Testis (tissue), 2 donors: ENCODE measurements at regions not wholly inside any gene's neighbourhood (a gene's known extent, or its start where the extent isn't known, plus 50 kb on each side); places are given as distances from the start of the nearest gene placed in this dataset.

ENCODE experiments used
- DNase-seq: peaks from one replicate; pipeline ENCODE4 v3.0.0-alpha.2; 2019
- H3K27ac ChIP-seq, 2 donors: fragments of 200-600 bp; sonication (generic); one replicate each; pipeline ENCODE4 v1.5.1; 2019
- H3K27me3 ChIP-seq: fragments of 200-600 bp; sonication (generic); one replicate; pipeline ENCODE4 v1.5.1; 2019
- H3K36me3 ChIP-seq: fragments of 200-600 bp; sonication (generic); one replicate; pipeline ENCODE4 v1.5.1; 2017; ENCODE audit warnings: low read depth; ENCODE audit errors: missing control alignments
- H3K4me1 ChIP-seq: fragments of 200-600 bp; sonication (generic); one replicate; pipeline ENCODE4 v1.5.1; 2019
- H3K4me3 ChIP-seq, 2 donors: fragments of 200-600 bp; sonication (generic); one replicate each; pipeline ENCODE4 v1.5.1; 2017 to 2019
- H3K9me3 ChIP-seq: fragments of 200-600 bp; sonication (generic); one replicate; pipeline ENCODE4 v1.5.1; 2017
- POLR2A ChIP-seq: fragments of 450-650 bp; IDR thresholded peaks from one replicate; pipeline ENCODE4 v1.6.1; 2017; ENCODE audit warnings: antibody characterized with exemption, mild to moderate bottlenecking, moderate library complexity
- WGBS, 2 donors: methylation state at CpG; one replicate each; pipeline ENCODE4 v1.1.5; 2018; 5-methylcytosine and 5-hydroxymethylcytosine counted together
- intact Hi-C: fragments of 100-400 bp; cut with DNase I; formaldehyde crosslinking; loops from one replicate; pipeline ENCODE4 v1.15.1; 2023; ENCODE audit warnings: low total_unique reads
- TF ChIP-seq, protein P1 (sequence below), 3 experiments: fragments of 450-650 bp in 2 of 3; fragments of 200-600 bp in 1 of 3; sonication (generic) in 1 of 3; IDR thresholded peaks; one replicate each; pipeline ENCODE4 v1.5.1; 2016 to 2019; ENCODE audit warnings: antibody characterized with exemption in 3 of 3, mild to moderate bottlenecking in 2 of 3, moderate library complexity in 1 of 3

GRCh38 chr11:92594251-92594650, 369.6 kb downstream of the FAT3 start:
- Histone ChIP-seq H3K27me3 (no peaks in the 10 kb centered on the region), H3K9me3 (no peaks in the 10 kb centered on the region), H3K4me3 (no peak overlapping the region), H3K36me3 (no peaks in the 10 kb centered on the region), H3K27ac (no peak overlapping the region), H3K4me1 (no peaks in the 10 kb centered on the region)
- intact Hi-C loops, result no loop called here
- DNase-seq, result no peak
- TF ChIP-seq, protein P1, sequence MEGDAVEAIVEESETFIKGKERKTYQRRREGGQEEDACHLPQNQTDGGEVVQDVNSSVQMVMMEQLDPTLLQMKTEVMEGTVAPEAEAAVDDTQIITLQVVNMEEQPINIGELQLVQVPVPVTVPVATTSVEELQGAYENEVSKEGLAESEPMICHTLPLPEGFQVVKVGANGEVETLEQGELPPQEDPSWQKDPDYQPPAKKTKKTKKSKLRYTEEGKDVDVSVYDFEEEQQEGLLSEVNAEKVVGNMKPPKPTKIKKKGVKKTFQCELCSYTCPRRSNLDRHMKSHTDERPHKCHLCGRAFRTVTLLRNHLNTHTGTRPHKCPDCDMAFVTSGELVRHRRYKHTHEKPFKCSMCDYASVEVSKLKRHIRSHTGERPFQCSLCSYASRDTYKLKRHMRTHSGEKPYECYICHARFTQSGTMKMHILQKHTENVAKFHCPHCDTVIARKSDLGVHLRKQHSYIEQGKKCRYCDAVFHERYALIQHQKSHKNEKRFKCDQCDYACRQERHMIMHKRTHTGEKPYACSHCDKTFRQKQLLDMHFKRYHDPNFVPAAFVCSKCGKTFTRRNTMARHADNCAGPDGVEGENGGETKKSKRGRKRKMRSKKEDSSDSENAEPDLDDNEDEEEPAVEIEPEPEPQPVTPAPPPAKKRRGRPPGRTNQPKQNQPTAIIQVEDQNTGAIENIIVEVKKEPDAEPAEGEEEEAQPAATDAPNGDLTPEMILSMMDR (IDR thresholded peaks at IDR 0.05), result no peak
- no peak for TF ChIP-seq POLR2A

DNA sequence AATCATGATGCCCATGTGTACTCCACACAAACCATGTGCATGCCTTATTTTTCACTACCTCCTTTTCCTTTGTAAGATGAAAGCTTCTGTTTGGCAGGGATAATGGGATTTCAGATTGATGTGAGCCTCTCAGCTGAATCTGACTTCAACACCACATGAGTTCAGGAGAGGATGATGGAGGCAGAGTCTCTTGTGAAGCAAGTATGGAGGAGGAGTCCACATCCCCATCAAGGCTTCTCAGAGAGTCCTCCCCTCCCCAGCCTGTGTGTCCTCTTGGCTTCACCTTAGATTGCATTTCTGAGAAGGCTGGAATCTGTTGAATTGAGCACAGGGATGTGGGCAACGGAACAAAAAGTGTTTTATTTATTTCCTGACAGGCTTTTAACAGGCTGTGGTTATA, 370.4 kb downstream of the FAT3 start:
- intact Hi-C loops, result no loop called here
- no peak for TF ChIP-seq POLR2A
- TF ChIP-seq, protein P1 (IDR thresholded peaks at IDR 0.05), result no peak
- DNase-seq, result no peak

DNA sequence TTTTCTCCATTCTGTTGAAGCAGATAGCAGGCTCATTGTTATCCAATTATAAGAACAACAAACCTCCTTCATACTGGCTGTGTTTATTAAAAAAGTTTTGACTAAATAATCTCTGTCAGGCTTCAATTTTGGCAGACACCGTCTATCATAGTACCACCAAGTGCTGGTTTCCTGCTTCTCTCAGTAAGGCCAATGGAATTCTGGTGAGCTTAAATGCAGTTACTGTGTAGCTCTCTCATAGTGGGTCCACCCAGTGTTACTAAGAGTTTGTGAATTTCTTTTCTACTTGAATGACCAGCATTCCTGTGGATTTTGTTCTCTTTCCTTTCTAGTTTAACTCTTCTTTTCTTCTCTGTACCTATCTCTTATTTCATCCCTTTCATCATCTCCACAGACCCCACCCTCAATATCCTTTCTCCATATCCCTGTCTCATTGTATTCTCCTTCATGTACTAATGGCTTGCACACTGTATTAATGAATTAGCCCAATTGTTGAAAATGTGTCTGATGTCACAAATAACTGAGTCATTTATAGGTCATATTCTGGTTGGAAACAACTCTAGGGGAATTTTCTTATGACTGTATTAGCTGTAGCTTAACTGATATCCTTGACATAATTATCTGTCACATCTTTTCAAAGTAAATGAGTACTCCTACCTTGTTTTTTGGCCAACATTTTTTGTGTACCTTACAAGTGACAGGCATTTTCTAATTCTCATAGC, 372.1 kb downstream of the FAT3 start:
- Histone ChIP-seq H3K9me3 (no peaks in the 10 kb centered on the region), H3K4me1 (no peaks in the 10 kb centered on the region), H3K27me3 (no peaks in the 10 kb centered on the region), H3K27ac (no peak overlapping the region), H3K36me3 (no peaks in the 10 kb centered on the region), H3K4me3 (no peak overlapping the region)
- DNase-seq, result no peak
- 71 to 88% methylated on average over 1 of the region's 1 CpG for WGBS, 2 donors
- TF ChIP-seq, protein P1 (IDR thresholded peaks at IDR 0.05), result no peak
- TF ChIP-seq POLR2A, result no peak
- intact Hi-C loops, result no loop called here

More for the DNA sequence above, 370.4 kb downstream of the FAT3 start:
- Histone ChIP-seq H3K4me3 (no peak overlapping the region), H3K4me1 (no peaks in the 10 kb centered on the region), H3K27me3 (no peaks in the 10 kb centered on the region), H3K36me3 (no peaks in the 10 kb centered on the region), H3K9me3 (no peaks in the 10 kb centered on the region), H3K27ac (no peak overlapping the region)
- 82 to 84% methylated on average over 1 of the region's 1 CpG for WGBS, 2 donors

- no peak for DNase-seq
- H3K9me3 ChIP-seq, result no peaks in the 10 kb centered on the region
- 93 to 98% methylated on average over 4 of the region's 4 CpGs for WGBS, 2 donors
- no peak overlapping the region for H3K4me3 ChIP-seq
- H3K36me3 ChIP-seq, result no peaks in the 10 kb centered on the region
- H3K27ac ChIP-seq, result no peak overlapping the region
- H3K27me3 ChIP-seq, result no peaks in the 10 kb centered on the region
- intact Hi-C loops, result no loop called here
- H3K4me1 ChIP-seq, result no peaks in the 10 kb centered on the region
- TF ChIP-seq POLR2A, result no peak
- TF ChIP-seq, protein P1 (IDR thresholded peaks at IDR 0.05), result no peak
Measured at GRCh38 chr11:92601048-92601447, 368.4 kb upstream of the MTNR1B start.

DNA sequence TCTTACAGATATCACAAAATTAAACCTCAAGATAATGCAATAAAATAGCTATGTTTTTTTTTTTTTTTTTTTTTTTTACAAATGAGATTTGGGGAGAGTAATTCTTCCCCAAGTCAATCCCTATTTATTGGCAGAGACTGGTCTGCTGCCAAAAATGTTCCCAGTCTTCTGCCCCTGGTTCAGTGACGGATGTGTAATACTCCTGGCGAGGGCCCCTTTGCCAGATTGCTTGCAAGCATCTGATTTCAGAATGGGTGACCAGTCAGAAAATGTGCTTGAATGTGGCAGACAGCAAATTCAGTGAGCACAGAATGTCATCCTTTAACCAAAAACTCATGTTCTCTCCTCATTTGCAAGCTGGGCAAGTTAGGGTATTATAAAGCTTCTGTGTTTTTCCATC, 363.8 kb upstream of the MTNR1B start:
- H3K27ac ChIP-seq, result no peak overlapping the region
- H3K27me3 ChIP-seq, result no peaks in the 10 kb centered on the region
- intact Hi-C loops, result no loop called here
- H3K9me3 ChIP-seq, result no peaks in the 10 kb centered on the region
- H3K4me3 ChIP-seq, result no peak overlapping the region
- no peaks in the 10 kb centered on the region for H3K36me3 ChIP-seq
- 87 to 94% methylated on average over 2 of the region's 2 CpGs for WGBS, 2 donors
- TF ChIP-seq, protein P1 (IDR thresholded peaks at IDR 0.05), result no peak
- no peak for DNase-seq
- no peaks in the 10 kb centered on the region for H3K4me1 ChIP-seq
